Endothelial cell of umbilical vein (primary cell): ENCODE measurements at regions not wholly inside any gene's neighbourhood (a gene's known extent, or its start where the extent isn't known, plus 50 kb on each side); places are given as distances from the start of the nearest gene placed in this dataset.
"Not testable (repeated sequence)": the region's sequence is repeated elsewhere in the genome, so short reads cannot be mapped to it uniquely, and the experiment has no call there.

ENCODE experiments used
- BruUV-seq: library from RNA; stranded (reverse); fragments of 400-500 nt; replicated peaks from 2 replicates; lab custom pipeline; 2021; lab: Mats Ljungman, UMichigan
- CTCF ChIA-PET: fragments of 300-600, 350-600 bp; sonication (Branson Sonifier 250); formaldehyde crosslinking; loops from one replicate; lab custom pipeline; 2021; ENCODE audit warnings: antibody characterized with exemption, inconsistent platforms; lab: Charles Lee
- POLR2A ChIA-PET: fragments of 300-600, 350-600 bp; sonication (Branson Sonifier 250); formaldehyde crosslinking; loops from one replicate; lab custom pipeline; 2021; ENCODE audit warnings: antibody characterized with exemption, inconsistent platforms; lab: Charles Lee
- DNase-seq: peaks from one replicate; pipeline ENCODE4 v3.0.0-alpha.2; 2011; ENCODE audit warnings: low read depth, low spot score
- FAIRE-seq: peaks from 2 replicates; lab custom pipeline; 2011; peaks lifted over from hg19 to GRCh38; lab: Jason Lieb, UNC
- H2AFZ ChIP-seq: 2 replicates; pipeline ENCODE4 v1.6.0; 2012; ENCODE audit warnings: low read depth, low read length, control low read depth, inconsistent platforms
- H3K27ac ChIP-seq: 2 replicates; pipeline ENCODE4 v1.5.1; 2011; ENCODE audit warnings: low read depth, mild to moderate bottlenecking, control low read depth, low read length, moderate library complexity; ENCODE audit not compliant: insufficient read depth
- H3K27me3 ChIP-seq, 2 experiments: 2 replicates each; pipeline versions ENCODE4 v1.6.0 to v1.6.1; 2011; ENCODE audit warnings: low read length in 2 of 2, mixed read lengths in 1 of 2; ENCODE audit not compliant: control insufficient read depth in 2 of 2, insufficient read depth in 2 of 2
- H3K36me3 ChIP-seq, 2 experiments: 2 replicates in 1 of 2; 3 replicates in 1 of 2; pipeline ENCODE4 v1.5.1; 2011; ENCODE audit warnings: low read length in 2 of 2, mild to moderate bottlenecking in 1 of 2, moderate library complexity in 1 of 2; ENCODE audit not compliant: control insufficient read depth in 2 of 2, insufficient read depth in 2 of 2; ENCODE audit errors: extremely low read depth in 1 of 2
- H3K4me1 ChIP-seq: 3 replicates; pipeline ENCODE4 v1.5.1; 2011; ENCODE audit warnings: mild to moderate bottlenecking, low read length; ENCODE audit not compliant: control insufficient read depth, insufficient read depth; ENCODE audit errors: extremely low read depth
- H3K4me2 ChIP-seq: 2 replicates; pipeline ENCODE4 v1.6.1; 2011; ENCODE audit warnings: low read length, control low read depth, mixed read lengths; ENCODE audit not compliant: insufficient read depth
- H3K4me3 ChIP-seq, 3 experiments: fragments of 200-600 bp in 1 of 3; sonication (generic), shearing (Covaris generic) in 1 of 3; replicated peaks in 1 of 3; 2 replicates each; pipeline ENCODE4 v1.5.1; 2011 to 2016; ENCODE audit warnings: control low read depth in 3 of 3, low read length in 3 of 3, mild to moderate bottlenecking in 2 of 3, inconsistent platforms in 1 of 3, low read depth in 1 of 3, moderate library complexity in 1 of 3; ENCODE audit not compliant: insufficient read depth in 1 of 3
- H3K79me2 ChIP-seq: 2 replicates; pipeline ENCODE4 v1.6.0; 2012; ENCODE audit warnings: low read length, inconsistent platforms; ENCODE audit not compliant: control insufficient read depth, insufficient read depth
- H3K9ac ChIP-seq: replicated peaks from 2 replicates; pipeline ENCODE3; 2011; ENCODE audit warnings: low read length, control low read depth; ENCODE audit not compliant: insufficient read depth; ENCODE audit errors: extremely low read depth
- H3K9me1 ChIP-seq: replicated peaks from 3 replicates; pipeline ENCODE4 v1.6.0; 2011; ENCODE audit warnings: mild to moderate bottlenecking, low read length; ENCODE audit not compliant: control insufficient read depth, insufficient read depth; ENCODE audit errors: extremely low read depth
- H3K9me3 ChIP-seq: replicated peaks from 2 replicates; pipeline ENCODE4 v1.5.1; 2012; ENCODE audit warnings: low read length, inconsistent platforms; ENCODE audit not compliant: control insufficient read depth, insufficient read depth
- H4K20me1 ChIP-seq: replicated peaks from 2 replicates; pipeline ENCODE3; 2011; ENCODE audit warnings: mild to moderate bottlenecking, low read length; ENCODE audit not compliant: control insufficient read depth, insufficient read depth; ENCODE audit errors: extremely low read depth
- CTCF ChIP-seq, 2 donors: IDR thresholded peaks; 1 replicate in 1 of 2; 2 replicates in 1 of 2; pipeline ENCODE4 v1.5.1; 2011; ENCODE audit warnings: low read length in 2 of 2, mild to moderate bottlenecking in 2 of 2, moderate library complexity in 2 of 2, control low read depth in 1 of 2, inconsistent platforms in 1 of 2, low read depth in 1 of 2; ENCODE audit not compliant: insufficient read depth in 1 of 2; ENCODE audit errors: extremely low read depth in 1 of 2
- GATA2 ChIP-seq: IDR thresholded peaks from 2 replicates; pipeline ENCODE4 v1.7.0; 2011; ENCODE audit warnings: low read depth, mild to moderate bottlenecking, moderate library complexity, mixed read lengths, low read length; ENCODE audit not compliant: insufficient read length, insufficient read depth
- MAX ChIP-seq: IDR thresholded peaks from 2 replicates; pipeline ENCODE4 v1.6.1; 2011; ENCODE audit not compliant: insufficient read depth, insufficient read length
- dilution Hi-C: fragments of 300-500 bp; cut with MboI; formaldehyde crosslinking; loops from one replicate; pipeline ENCODE4 v1.15.0; 2019; ENCODE audit warnings: low sequenced_read_pairs; ENCODE audit not compliant: extremely low pct_ligation_motif_present
- intact Hi-C: fragments of 100-400 bp; cut with micrococcal nuclease; formaldehyde crosslinking; loops from one replicate; pipeline ENCODE4 v1.10.0; 2022

- no TSS peak for BruUV-seq
- POLR2A ChIA-PET = no interaction called here
- no peaks in the 10 kb centered on the region for H3K4me1 ChIP-seq
- DNase-seq (no peak), FAIRE-seq (no peak)
- H3K27ac ChIP-seq = no peak overlapping the region
- H3K4me3 ChIP-seq = no peak overlapping the region
- intact Hi-C loops (no loop called here), dilution Hi-C loops (no loop called here)
- H3K36me3 ChIP-seq = no peaks in the 10 kb centered on the region
- TF ChIP-seq GATA2 = no peak
- TF ChIP-seq MAX = no peak
- no peak for TF ChIP-seq CTCF (IDR thresholded peaks at IDR 0.05; ENCODE audit: extremely low read depth in 1 of 2, insufficient read depth in 1 of 2, low read depth in 1 of 2, low read length in 2 of 2)
- no peak overlapping the region for H3K4me2 ChIP-seq
- H2AFZ ChIP-seq = no peak overlapping the region
- CTCF ChIA-PET = no interaction called here
- H4K20me1 ChIP-seq = no peaks in the 10 kb centered on the region
- H3K79me2 ChIP-seq = no peaks in the 10 kb centered on the region
- no peaks in the 10 kb centered on the region for H3K27me3 ChIP-seq
- H3K9me1 ChIP-seq = no peaks in the 10 kb centered on the region
- no peak overlapping the region for H3K9ac ChIP-seq
- no peaks in the 10 kb centered on the region for H3K9me3 ChIP-seq
Measured at GRCh38 chr21:15638856-15639549, 90.8 kb upstream of the USP25 start.

- H3K36me3 ChIP-seq, H3K79me2 ChIP-seq, H3K9me3 ChIP-seq, H3K27ac ChIP-seq, CTCF ChIA-PET, H3K4me1 ChIP-seq, H3K4me3 ChIP-seq, dilution Hi-C loops, FAIRE-seq, H4K20me1 ChIP-seq, BruUV-seq, H3K27me3 ChIP-seq, H3K9ac ChIP-seq, DNase-seq, H3K4me2 ChIP-seq, POLR2A ChIA-PET, H3K9me1 ChIP-seq, H2AFZ ChIP-seq, intact Hi-C loops: not testable (repeated sequence)
Measured at GRCh38 chr21:15640113-15640512, 89.7 kb upstream of the USP25 start.
